Adrenal gland (tissue), 5 donors: ENCODE measurements at regions not wholly inside any gene's neighbourhood (a gene's known extent, or its start where the extent isn't known, plus 50 kb on each side); places are given as distances from the start of the nearest gene placed in this dataset.

Source experiments
- POLR2A ChIP-seq, 2 donors: fragments of 450-650 bp; IDR thresholded peaks; one replicate each; pipeline ENCODE4 v1.6.1; 2017; ENCODE audit warnings: antibody characterized with exemption in 2 of 2, mild to moderate bottlenecking in 2 of 2, moderate library complexity in 1 of 2
- TF ChIP-seq, protein P1 (sequence below), 6 experiments: fragments of 450-650 bp in 4 of 6; fragments of 200-600 bp in 2 of 6; sonication (generic) in 1 of 6; IDR thresholded peaks; 1 replicate in 5 of 6; 2 replicates in 1 of 6; pipeline versions ENCODE4 v1.5.1 to v1.8.0; 2016 to 2021; ENCODE audit warnings: antibody characterized with exemption in 6 of 6, mild to moderate bottlenecking in 2 of 6, moderate library complexity in 1 of 6
- donor health status: DM: no; HTN: no; CAD: no.

GRCh38 chr5:51138164-51138563, 245.1 kb upstream of the ISL1 start:
- TF ChIP-seq POLR2A (IDR thresholded peaks at IDR 0.05) = no peak
- TF ChIP-seq, protein P1, sequence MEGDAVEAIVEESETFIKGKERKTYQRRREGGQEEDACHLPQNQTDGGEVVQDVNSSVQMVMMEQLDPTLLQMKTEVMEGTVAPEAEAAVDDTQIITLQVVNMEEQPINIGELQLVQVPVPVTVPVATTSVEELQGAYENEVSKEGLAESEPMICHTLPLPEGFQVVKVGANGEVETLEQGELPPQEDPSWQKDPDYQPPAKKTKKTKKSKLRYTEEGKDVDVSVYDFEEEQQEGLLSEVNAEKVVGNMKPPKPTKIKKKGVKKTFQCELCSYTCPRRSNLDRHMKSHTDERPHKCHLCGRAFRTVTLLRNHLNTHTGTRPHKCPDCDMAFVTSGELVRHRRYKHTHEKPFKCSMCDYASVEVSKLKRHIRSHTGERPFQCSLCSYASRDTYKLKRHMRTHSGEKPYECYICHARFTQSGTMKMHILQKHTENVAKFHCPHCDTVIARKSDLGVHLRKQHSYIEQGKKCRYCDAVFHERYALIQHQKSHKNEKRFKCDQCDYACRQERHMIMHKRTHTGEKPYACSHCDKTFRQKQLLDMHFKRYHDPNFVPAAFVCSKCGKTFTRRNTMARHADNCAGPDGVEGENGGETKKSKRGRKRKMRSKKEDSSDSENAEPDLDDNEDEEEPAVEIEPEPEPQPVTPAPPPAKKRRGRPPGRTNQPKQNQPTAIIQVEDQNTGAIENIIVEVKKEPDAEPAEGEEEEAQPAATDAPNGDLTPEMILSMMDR (IDR thresholded peaks at IDR 0.05) = no peak
